ENCODE measurements at regions not wholly inside any gene's neighbourhood (a gene's known extent, or its start where the extent isn't known, plus 50 kb on each side); places are given as distances from the start of the nearest gene placed in this dataset.

- H3F3A ChIP-seq (ENCODE audit: insufficient read depth, low read length), result peaks cover 11% of the 10 kb centered on the region; the same call in 1 of the 2 replicates
- no peaks in the 10 kb centered on the region for H3K9me3 ChIP-seq (replicated peaks; ENCODE audit: insufficient read depth, low read length)
- H3K27ac ChIP-seq (ENCODE audit: low read length), result no peak overlapping the region
- no peaks in the 10 kb centered on the region for H3K79me2 ChIP-seq (ENCODE audit: low read length)
- no peak overlapping the region for H2AFZ ChIP-seq (ENCODE audit: low read length)
- no peaks in the 10 kb centered on the region for H3K36me3 ChIP-seq (replicated peaks; ENCODE audit: insufficient read depth, low read length)
- H3K4me2 ChIP-seq (ENCODE audit: low read depth, low read length), result peak overlapping the region; percentile 63
- peaks cover 31% of the 10 kb centered on the region for H3K27me3 ChIP-seq (replicated peaks; ENCODE audit: insufficient read depth, low read length)
- H3K4me3 ChIP-seq (ENCODE audit: low read length), result no peak overlapping the region
- H4K20me1 ChIP-seq (ENCODE audit: insufficient read depth, low read length), result no peaks in the 10 kb centered on the region
- H3K9ac ChIP-seq (ENCODE audit: low read length), result no peak overlapping the region
- H3K9me2 ChIP-seq (replicated peaks; ENCODE audit: insufficient read depth, low read length), result no peaks in the 10 kb centered on the region
- TF ChIP-seq EZH2 (optimal IDR thresholded peaks at IDR 0.05; ENCODE audit: low read depth, low read length), result no peak
- no peak for TF ChIP-seq EZH2phosphoT487 (IDR thresholded peaks at IDR 0.05; ENCODE audit: low read length)
- no peak for TF ChIP-seq CTCF (IDR thresholded peaks at IDR 0.05; ENCODE audit: low read length)
- peaks cover 14% of the 10 kb centered on the region for H3K4me1 ChIP-seq (ENCODE audit: low read length)
- peak; percentile 95 for DNase-seq
Observed at GRCh38 chr2:8456151-8457091, 225.4 kb upstream of the ID2 start.

GRCh38 chr2:8457092-8457481, 224.8 kb upstream of the ID2 start:
- no peak for TF ChIP-seq EZH2 (optimal IDR thresholded peaks at IDR 0.05; ENCODE audit: low read depth, low read length)
- TF ChIP-seq CTCF (IDR thresholded peaks at IDR 0.05; ENCODE audit: low read length), result no peak
- no peak for TF ChIP-seq EZH2phosphoT487 (IDR thresholded peaks at IDR 0.05; ENCODE audit: low read length)
- no peak for DNase-seq
- H3K9me3 ChIP-seq (replicated peaks; ENCODE audit: insufficient read depth, low read length), result no peaks in the 10 kb centered on the region
- no peak overlapping the region for H3K27ac ChIP-seq (ENCODE audit: low read length)
- no peaks in the 10 kb centered on the region for H3K36me3 ChIP-seq (replicated peaks; ENCODE audit: insufficient read depth, low read length)
- H3K9ac ChIP-seq (ENCODE audit: low read length), result no peak overlapping the region
- no peaks in the 10 kb centered on the region for H3K79me2 ChIP-seq (ENCODE audit: low read length)
- H3K4me3 ChIP-seq (ENCODE audit: low read length), result no peak overlapping the region
- H4K20me1 ChIP-seq (ENCODE audit: insufficient read depth, low read length), result no peaks in the 10 kb centered on the region
- H3K9me2 ChIP-seq (replicated peaks; ENCODE audit: insufficient read depth, low read length), result no peaks in the 10 kb centered on the region
- peaks cover 14% of the 10 kb centered on the region for H3K4me1 ChIP-seq (ENCODE audit: low read length)
- no peak overlapping the region for H3K4me2 ChIP-seq (ENCODE audit: low read depth, low read length)
- no peak overlapping the region for H2AFZ ChIP-seq (ENCODE audit: low read length)
- peaks cover 11% of the 10 kb centered on the region; the same call in 1 of the 2 replicates for H3F3A ChIP-seq (ENCODE audit: insufficient read depth, low read length)
- peaks cover 31% of the 10 kb centered on the region for H3K27me3 ChIP-seq (replicated peaks; ENCODE audit: insufficient read depth, low read length)

GRCh38 chr2:8457699-8458502, 224.0 kb upstream of the ID2 start:
- peaks cover 14% of the 10 kb centered on the region for H3K4me1 ChIP-seq (ENCODE audit: low read length)
- TF ChIP-seq EZH2 (optimal IDR thresholded peaks at IDR 0.05; ENCODE audit: low read depth, low read length) (no peak), EZH2phosphoT487 (IDR thresholded peaks at IDR 0.05; ENCODE audit: low read length) (no peak), CTCF (IDR thresholded peaks at IDR 0.05; ENCODE audit: low read length) (no peak)
- H3K36me3 ChIP-seq (replicated peaks; ENCODE audit: insufficient read depth, low read length), result no peaks in the 10 kb centered on the region
- H3K79me2 ChIP-seq (ENCODE audit: low read length), result no peaks in the 10 kb centered on the region
- peaks cover 28% of the 10 kb centered on the region for H3K27me3 ChIP-seq (replicated peaks; ENCODE audit: insufficient read depth, low read length)
- H3K4me2 ChIP-seq (ENCODE audit: low read depth, low read length), result no peak overlapping the region
- DNase-seq, result no peak
- peaks cover 11% of the 10 kb centered on the region; the same call in 1 of the 2 replicates for H3F3A ChIP-seq (ENCODE audit: insufficient read depth, low read length)
- H4K20me1 ChIP-seq (ENCODE audit: insufficient read depth, low read length), result no peaks in the 10 kb centered on the region
- H3K9me2 ChIP-seq (replicated peaks; ENCODE audit: insufficient read depth, low read length), result no peaks in the 10 kb centered on the region
- H3K9me3 ChIP-seq (replicated peaks; ENCODE audit: insufficient read depth, low read length), result no peaks in the 10 kb centered on the region
- no peak overlapping the region for H3K4me3 ChIP-seq (ENCODE audit: low read length)
- no peak overlapping the region for H3K27ac ChIP-seq (ENCODE audit: low read length)
- no peak overlapping the region for H2AFZ ChIP-seq (ENCODE audit: low read length)
- H3K9ac ChIP-seq (ENCODE audit: low read length), result no peak overlapping the region
